Chondrocyte (in vitro differentiated cells): ENCODE measurements at regions not wholly inside any gene's neighbourhood (a gene's known extent, or its start where the extent isn't known, plus 50 kb on each side); places are given as distances from the start of the nearest gene placed in this dataset.
"Not testable (repeated sequence)": the region's sequence is repeated elsewhere in the genome, so short reads cannot be mapped to it uniquely, and the experiment has no call there.

Source experiments
- DNase-seq: peaks from one replicate; pipeline ENCODE4 v3.0.0; 2021; ENCODE audit warnings: mixed read lengths, low spot score
- H3K27ac Mint-ChIP-seq: one replicate; pipeline ENCODE4 v1.8.0; 2021; ENCODE audit warnings: mild to moderate bottlenecking, moderate library complexity, mixed read lengths; ENCODE audit not compliant: unreplicated experiment
- H3K27me3 Mint-ChIP-seq: 2 replicates; pipeline ENCODE4 v1.8.0; 2021; ENCODE audit warnings: low read depth, mixed read lengths
- H3K36me3 Mint-ChIP-seq: 2 replicates; pipeline ENCODE4 v1.8.0; 2021; ENCODE audit warnings: low read depth, mixed read lengths
- H3K4me1 Mint-ChIP-seq: 2 replicates; pipeline ENCODE4 v1.8.0; 2021; ENCODE audit warnings: low read depth, mild to moderate bottlenecking, mixed read lengths
- H3K4me3 Mint-ChIP-seq: one replicate; pipeline ENCODE4 v1.8.0; 2021; ENCODE audit warnings: mild to moderate bottlenecking, moderate library complexity, mixed read lengths; ENCODE audit not compliant: unreplicated experiment
- H3K9me3 Mint-ChIP-seq: 2 replicates; pipeline ENCODE4 v1.8.0; 2021; ENCODE audit warnings: low read depth, mixed read lengths
- CTCF ChIP-seq: fragments of 200-600 bp; sonication (generic); IDR thresholded peaks from 2 replicates; pipeline ENCODE4 v1.5.0; 2021; ENCODE audit warnings: antibody characterized with exemption, mild to moderate bottlenecking, moderate library complexity

DNA sequence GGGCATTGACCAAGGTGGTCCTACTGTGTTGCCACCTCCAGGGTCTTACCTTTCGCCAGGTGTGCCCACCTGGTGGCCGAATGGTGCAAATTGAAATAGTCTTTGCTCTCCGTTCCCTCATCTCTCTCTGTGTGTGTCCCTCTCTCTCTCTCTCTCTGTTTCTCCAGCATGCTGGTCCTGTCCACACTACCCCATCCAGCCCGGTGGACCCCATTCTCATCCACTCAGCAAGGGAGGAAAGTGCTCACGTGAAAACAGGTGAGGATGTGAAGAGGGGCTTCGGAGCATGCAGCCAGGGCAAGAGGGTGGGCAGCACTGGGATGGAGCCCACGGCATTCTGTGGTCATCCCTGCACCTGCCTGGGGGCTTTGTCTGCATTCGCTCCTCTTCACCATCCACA is 150.1 kb downstream of the CRLF2 start:
- Mint-ChIP-seq H3K27ac (no peak overlapping the region), H3K4me1 (no peaks in the 10 kb centered on the region), H3K9me3 (peaks cover 24% of the 10 kb centered on the region), H3K4me3 (no peak overlapping the region), H3K36me3 (peaks cover 2% of the 10 kb centered on the region), H3K27me3 (peaks cover 5% of the 10 kb centered on the region)
- TF ChIP-seq CTCF = no peak
- DNase-seq = no peak

GRCh38 chrX:1060562-1060960 is 151.9 kb downstream of the CRLF2 start:
- peaks cover 24% of the 10 kb centered on the region for H3K9me3 Mint-ChIP-seq

DNA sequence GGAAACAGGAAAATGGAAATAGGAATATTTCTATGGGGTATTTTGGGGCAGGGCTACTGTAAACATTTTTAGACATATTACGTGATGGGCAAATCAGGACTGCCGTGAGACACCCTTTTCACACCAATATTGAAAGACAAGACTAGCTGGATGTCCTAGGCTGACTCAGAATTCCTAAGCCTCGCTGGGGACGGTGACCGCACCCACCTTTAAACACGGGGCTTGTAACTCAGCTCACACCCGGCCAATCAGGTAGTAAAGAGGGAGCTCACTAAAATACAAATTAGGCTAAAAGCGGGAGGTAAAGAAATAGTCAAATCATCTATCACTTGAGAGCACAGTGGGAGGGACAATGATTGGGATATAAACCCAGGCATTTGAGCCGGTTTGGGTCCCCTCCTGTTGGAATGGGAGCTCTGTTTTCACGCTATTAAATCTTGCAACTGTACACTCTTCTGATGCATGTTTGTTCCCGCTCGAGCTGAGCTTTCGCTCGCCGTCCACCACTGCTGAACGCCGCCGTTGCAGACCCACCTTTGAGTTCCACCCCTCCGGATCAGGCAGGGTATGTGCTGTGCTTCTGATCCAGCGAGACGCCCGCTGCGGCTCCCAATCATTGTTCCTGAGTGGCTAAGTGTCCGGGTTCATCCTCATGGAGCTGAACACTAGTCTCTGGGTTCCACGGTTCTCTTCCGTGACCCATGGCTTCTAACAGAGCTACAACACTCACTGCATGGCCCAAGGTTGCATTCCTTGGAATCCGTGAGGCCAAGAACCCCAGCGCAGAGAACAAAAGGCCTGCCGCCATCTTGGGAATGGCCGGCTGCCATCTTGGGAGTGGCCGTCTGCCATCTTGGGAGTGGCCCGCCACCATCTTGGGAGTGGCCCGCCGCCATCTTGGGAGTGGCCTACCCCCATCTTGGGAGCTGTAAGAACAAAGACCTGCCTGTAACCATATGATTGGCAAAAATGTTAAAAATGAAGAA is 152.6 kb downstream of the CRLF2 start:
- H3K36me3 Mint-ChIP-seq = peaks cover 2% of the 10 kb centered on the region
- H3K27ac Mint-ChIP-seq = no peak overlapping the region
- TF ChIP-seq CTCF = no peak
- peaks cover 24% of the 10 kb centered on the region for H3K9me3 Mint-ChIP-seq
- peaks cover 5% of the 10 kb centered on the region for H3K27me3 Mint-ChIP-seq
- DNase-seq = no peak
- H3K4me3 Mint-ChIP-seq = no peak overlapping the region
- H3K4me1 Mint-ChIP-seq = no peaks in the 10 kb centered on the region

More at GRCh38 chrX:1060562-1060960, 151.9 kb downstream of the CRLF2 start:
- Mint-ChIP-seq H3K36me3 (peaks cover 2% of the 10 kb centered on the region), H3K27me3 (peaks cover 5% of the 10 kb centered on the region), H3K27ac (no peak overlapping the region), H3K4me3 (no peak overlapping the region), H3K4me1 (no peaks in the 10 kb centered on the region)
- no peak for DNase-seq
- TF ChIP-seq CTCF = no peak

DNA sequence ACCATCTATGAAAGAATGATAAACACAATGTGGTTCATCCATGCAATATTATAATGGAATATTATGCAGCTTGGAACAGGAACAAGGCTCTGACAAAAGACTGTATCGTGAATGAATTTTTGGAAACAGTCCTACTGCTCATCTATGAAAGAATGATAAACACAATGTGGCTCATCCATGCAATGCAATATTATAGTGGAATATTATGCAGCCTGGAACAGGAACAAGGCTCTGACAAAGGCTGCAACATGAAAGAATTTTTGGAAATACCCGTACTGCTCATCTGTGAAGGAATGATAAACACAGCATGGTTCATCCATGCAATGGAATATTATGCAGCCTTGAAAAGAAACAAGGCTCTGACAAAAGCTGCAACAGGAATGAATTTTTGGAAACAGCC is 158.8 kb downstream of the CRLF2 start:
- not testable (repeated sequence) for DNase-seq, H3K36me3 Mint-ChIP-seq, H3K27me3 Mint-ChIP-seq, H3K4me1 Mint-ChIP-seq, H3K27ac Mint-ChIP-seq, H3K4me3 Mint-ChIP-seq
- peaks cover 18% of the 10 kb centered on the region for H3K9me3 Mint-ChIP-seq

DNA sequence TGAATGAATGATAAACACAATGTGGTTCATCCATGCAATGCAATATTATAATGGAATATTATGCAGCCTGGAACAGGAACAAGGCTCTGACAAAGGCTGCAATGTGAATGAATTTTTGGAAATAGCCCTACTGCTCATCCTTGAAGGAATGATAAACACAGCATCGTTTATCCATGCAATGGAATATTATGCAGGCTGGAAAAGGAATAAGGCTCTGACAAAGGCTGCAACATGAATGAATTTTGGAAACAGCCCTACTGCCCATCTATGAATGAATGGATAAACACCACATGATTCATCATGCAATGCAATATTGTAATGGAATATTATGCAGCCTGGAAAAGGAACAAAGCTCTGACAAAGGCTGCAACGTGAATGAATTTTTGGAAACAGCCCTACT is 159.4 kb downstream of the CRLF2 start:
- Mint-ChIP-seq H3K9me3 (peaks cover 18% of the 10 kb centered on the region), H3K27me3 (no peaks in the 10 kb centered on the region), H3K4me1 (no peaks in the 10 kb centered on the region), H3K36me3 (no peaks in the 10 kb centered on the region), H3K4me3 (no peak overlapping the region), H3K27ac (no peak overlapping the region)
- TF ChIP-seq CTCF = no peak
- DNase-seq = no peak

DNA sequence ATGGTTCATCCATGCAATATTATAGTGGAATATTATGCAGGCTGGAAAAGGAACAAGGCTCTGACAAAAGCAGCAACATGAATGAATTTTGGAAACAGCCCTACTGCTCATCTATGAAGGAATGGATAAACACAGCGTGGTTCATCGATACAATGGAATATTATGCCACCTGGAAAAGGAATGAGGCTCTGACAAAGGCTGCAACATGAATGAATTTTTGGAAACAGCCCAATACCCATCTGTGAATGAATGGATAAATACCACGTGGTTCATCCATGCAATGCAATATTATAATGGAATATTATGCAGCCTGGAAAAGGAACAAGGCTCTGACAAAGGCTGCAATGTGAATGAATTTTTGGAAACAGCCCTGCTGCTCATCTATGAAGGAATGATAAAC is 160.4 kb downstream of the CRLF2 start:
- Mint-ChIP-seq H3K27me3 (peaks cover 3% of the 10 kb centered on the region), H3K4me1 (no peaks in the 10 kb centered on the region), H3K9me3 (peaks cover 18% of the 10 kb centered on the region), H3K36me3 (no peaks in the 10 kb centered on the region), H3K4me3 (no peak overlapping the region), H3K27ac (no peak overlapping the region)
- TF ChIP-seq CTCF = no peak
- no peak for DNase-seq
